Stimulated activated naive CD8-positive, alpha-beta T cell treated with anti-CD3 and anti-CD28 coated beads, Interleukin-15, Interleukin-2, amounts not matched to agents 100 ng/mL and 50 ng/mL, for 24 hours (primary cell): ENCODE measurements at regions not wholly inside any gene's neighbourhood (a gene's known extent, or its start where the extent isn't known, plus 50 kb on each side); places are given as distances from the start of the nearest gene placed in this dataset.

Experiments used
- H3K27ac Mint-ChIP-seq: one replicate; pipeline ENCODE4 v1.8.0; 2021; ENCODE audit warnings: mild to moderate bottlenecking, mixed read lengths
- H3K27me3 Mint-ChIP-seq: one replicate; pipeline ENCODE4 v1.8.0; 2021; ENCODE audit warnings: mixed read lengths
- H3K36me3 Mint-ChIP-seq: one replicate; pipeline ENCODE4 v1.8.0; 2021; ENCODE audit warnings: low read depth, mixed read lengths
- H3K4me1 Mint-ChIP-seq: one replicate; pipeline ENCODE4 v1.8.0; 2021; ENCODE audit warnings: low read depth, mixed read lengths
- H3K4me3 Mint-ChIP-seq: one replicate; pipeline ENCODE4 v1.8.0; 2021; ENCODE audit warnings: mild to moderate bottlenecking, mixed read lengths
- H3K9me3 Mint-ChIP-seq: one replicate; pipeline ENCODE4 v1.8.0; 2021; ENCODE audit warnings: mixed read lengths

DNA sequence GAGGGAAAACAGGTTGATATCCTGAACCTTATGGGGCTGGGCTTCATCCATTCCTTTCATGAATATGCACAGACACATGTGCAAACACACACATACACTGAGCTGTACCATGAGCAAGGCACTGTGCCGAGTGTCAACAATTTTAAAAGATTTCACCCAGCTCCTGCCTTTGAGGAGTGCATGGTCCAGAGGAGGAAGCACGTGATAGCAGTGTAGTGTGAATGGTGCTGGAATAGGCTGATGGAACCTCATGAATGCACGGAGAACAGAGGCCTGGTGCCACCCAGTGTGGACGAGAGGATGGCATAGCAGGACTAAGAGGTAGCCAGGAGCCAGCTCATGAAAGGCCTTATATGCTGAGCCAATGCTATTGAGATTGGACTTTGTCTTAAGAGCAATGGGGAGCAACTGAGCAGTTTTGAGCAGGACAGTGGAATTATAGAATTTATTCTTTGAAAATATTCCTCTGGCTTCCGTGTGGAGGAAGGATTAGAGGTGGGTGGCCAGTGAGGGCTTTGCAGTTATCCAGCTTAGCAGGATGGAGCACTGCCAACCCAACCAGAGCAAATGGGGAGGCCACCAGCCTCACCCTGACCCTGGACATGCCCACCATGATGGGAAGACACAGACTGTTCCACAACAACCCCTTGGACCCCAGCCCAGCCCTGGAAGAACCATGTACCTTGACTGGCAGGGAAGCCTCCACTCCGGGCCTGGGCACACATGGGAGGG lies 84.4 kb downstream of the UNC5CL start:
- no peak overlapping the region for H3K27ac Mint-ChIP-seq
- no peaks in the 10 kb centered on the region for H3K36me3 Mint-ChIP-seq
- H3K4me1 Mint-ChIP-seq: no peaks in the 10 kb centered on the region
- peaks cover 12% of the 10 kb centered on the region for H3K27me3 Mint-ChIP-seq
- no peaks in the 10 kb centered on the region for H3K9me3 Mint-ChIP-seq
- H3K4me3 Mint-ChIP-seq: no peak overlapping the region

DNA sequence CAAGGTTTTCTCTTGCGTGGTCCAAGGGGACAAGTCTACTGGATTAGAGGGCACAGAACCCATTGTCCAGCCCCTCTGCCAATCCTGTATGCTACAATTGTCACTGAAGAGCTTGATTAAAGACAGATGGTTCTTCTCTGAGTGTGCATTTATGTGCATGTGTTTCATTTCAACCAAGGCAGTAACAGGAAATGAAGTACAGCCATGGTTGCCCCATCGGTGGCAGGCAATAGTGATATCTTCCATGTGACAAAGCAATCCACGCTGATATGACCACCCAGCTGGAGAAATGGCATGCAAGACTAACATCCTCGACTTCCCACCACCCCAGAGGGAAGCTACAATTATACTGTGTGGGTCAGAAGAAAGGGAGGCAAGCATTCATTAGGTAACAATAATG lies 85.5 kb downstream of the UNC5CL start:
- Mint-ChIP-seq H3K4me1 (no peaks in the 10 kb centered on the region), H3K9me3 (no peaks in the 10 kb centered on the region), H3K27me3 (peaks cover 15% of the 10 kb centered on the region), H3K36me3 (no peaks in the 10 kb centered on the region), H3K4me3 (no peak overlapping the region), H3K27ac (no peak overlapping the region)

DNA sequence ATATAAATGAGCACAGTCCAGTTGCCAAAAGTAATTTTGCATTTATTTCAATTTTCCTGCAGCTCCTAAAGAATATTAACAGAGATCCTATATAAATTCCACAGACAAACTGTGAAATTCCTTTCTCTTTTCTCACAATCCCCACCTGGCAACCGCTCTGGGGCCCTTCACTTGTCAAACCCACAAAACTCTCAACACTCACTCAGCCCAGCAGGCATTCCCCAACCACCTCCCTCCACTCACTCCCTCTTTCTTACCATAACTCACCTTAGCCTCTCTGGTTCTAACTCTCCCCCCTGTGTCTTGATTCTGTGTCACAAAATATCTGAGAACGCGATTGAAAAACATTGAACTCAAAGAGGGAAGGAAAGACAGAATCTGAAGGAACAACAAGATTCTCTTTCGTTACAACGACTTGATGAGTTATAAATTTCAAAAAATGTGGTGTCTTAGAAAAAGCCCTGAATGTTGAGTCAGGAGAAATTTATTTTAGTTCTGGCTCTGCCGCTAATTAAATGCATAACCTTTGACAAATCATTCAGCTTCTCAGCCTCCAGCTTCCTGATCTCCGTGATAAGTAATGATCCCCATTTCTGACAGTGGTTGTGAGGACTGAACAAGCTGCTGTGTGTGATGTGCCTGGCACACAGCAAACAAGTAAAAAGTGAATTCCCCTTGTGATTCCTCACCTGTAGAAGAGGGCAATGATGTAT lies 87.9 kb downstream of the UNC5CL start:
- no peaks in the 10 kb centered on the region for H3K9me3 Mint-ChIP-seq
- no peaks in the 10 kb centered on the region for H3K36me3 Mint-ChIP-seq
- no peak overlapping the region for H3K4me3 Mint-ChIP-seq
- H3K27me3 Mint-ChIP-seq: peaks cover 15% of the 10 kb centered on the region
- no peaks in the 10 kb centered on the region for H3K4me1 Mint-ChIP-seq
- H3K27ac Mint-ChIP-seq: no peak overlapping the region

DNA sequence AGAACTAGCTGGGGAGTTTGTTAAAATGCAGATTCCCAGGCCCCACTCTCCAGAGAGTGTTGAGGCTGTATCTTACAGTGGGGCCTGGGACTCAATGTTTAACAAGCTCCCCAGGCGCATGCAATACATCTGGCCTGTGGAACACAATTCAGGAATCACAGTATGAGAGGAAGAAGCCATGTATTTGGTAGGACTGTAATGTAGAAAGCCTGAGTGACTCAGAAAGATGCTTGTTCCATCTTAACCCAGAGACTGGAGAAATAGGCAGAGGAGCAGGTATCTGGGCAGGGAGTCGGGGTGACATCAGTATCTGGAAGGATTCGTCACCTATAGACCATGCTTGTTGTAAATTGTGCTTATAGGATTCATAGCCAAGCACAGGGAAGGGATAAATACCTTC lies 90.5 kb downstream of the UNC5CL start:
- peaks cover 15% of the 10 kb centered on the region for H3K27me3 Mint-ChIP-seq
- no peaks in the 10 kb centered on the region for H3K36me3 Mint-ChIP-seq
- no peak overlapping the region for H3K27ac Mint-ChIP-seq
- H3K4me1 Mint-ChIP-seq: no peaks in the 10 kb centered on the region
- no peak overlapping the region for H3K4me3 Mint-ChIP-seq
- no peaks in the 10 kb centered on the region for H3K9me3 Mint-ChIP-seq

- Mint-ChIP-seq H3K4me1 (no peaks in the 10 kb centered on the region), H3K9me3 (no peaks in the 10 kb centered on the region), H3K27ac (no peak overlapping the region)
Measured at GRCh38 chr6:40947876-40948526, 91.0 kb downstream of the UNC5CL start.

GRCh38 chr6:40946738-40947301 lies 92.2 kb downstream of the UNC5CL start:
- Mint-ChIP-seq H3K36me3 (no peaks in the 10 kb centered on the region), H3K4me3 (no peak overlapping the region), H3K9me3 (no peaks in the 10 kb centered on the region), H3K27me3 (peaks cover 21% of the 10 kb centered on the region), H3K4me1 (no peaks in the 10 kb centered on the region), H3K27ac (no peak overlapping the region)

More at GRCh38 chr6:40947876-40948526, 91.0 kb downstream of the UNC5CL start:
- Mint-ChIP-seq H3K4me3 (no peak overlapping the region), H3K27me3 (peaks cover 15% of the 10 kb centered on the region), H3K36me3 (no peaks in the 10 kb centered on the region)

GRCh38 chr6:40937491-40937890 lies 101.5 kb downstream of the UNC5CL start:
- H3K4me3 Mint-ChIP-seq: no peak overlapping the region
- no peaks in the 10 kb centered on the region for H3K36me3 Mint-ChIP-seq
- H3K9me3 Mint-ChIP-seq: no peaks in the 10 kb centered on the region
- H3K27ac Mint-ChIP-seq: no peak overlapping the region
- no peaks in the 10 kb centered on the region for H3K4me1 Mint-ChIP-seq
- peaks cover 21% of the 10 kb centered on the region for H3K27me3 Mint-ChIP-seq

DNA sequence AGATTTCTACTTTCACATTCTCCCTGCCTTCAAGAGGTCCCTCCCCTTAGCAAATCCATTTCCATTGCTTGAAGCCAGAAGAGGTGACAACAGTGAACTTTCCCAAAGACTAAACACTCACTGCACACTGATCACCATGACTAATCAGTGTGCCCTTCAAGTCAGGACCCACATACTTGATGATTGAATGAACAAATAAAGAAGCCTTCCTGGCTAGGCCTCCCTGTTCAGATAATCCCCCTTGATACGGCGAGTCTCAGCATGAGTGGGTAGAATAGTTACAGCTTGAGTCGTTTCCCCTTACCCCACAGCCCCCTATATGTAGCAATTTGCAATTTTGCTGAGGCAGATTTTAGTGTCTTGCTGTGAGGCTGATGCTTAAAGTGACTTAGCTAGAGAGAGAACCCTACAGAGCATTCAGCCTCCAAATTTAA lies 102.2 kb downstream of the UNC5CL start:
- no peaks in the 10 kb centered on the region for H3K36me3 Mint-ChIP-seq

DNA sequence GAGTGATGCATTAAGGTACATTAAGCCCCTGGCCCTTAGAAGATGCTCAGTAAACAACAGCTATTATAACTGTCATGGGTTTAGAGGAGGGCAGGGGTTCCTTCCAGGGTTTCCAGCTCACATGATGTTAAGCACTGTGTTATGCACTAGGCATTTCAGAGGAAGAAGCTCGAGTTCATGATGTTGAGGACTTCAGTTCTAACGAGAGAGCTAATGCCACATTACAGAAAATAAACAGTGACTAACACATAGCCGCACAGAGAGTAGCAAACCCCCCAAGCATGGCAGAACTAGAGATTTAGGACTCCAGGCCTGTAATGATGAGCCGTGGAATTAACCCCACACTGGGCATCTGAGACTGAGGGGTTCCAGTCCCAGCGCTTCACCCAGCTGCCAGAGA lies 105.2 kb downstream of the UNC5CL start:
- Mint-ChIP-seq H3K4me1 (no peaks in the 10 kb centered on the region), H3K4me3 (no peak overlapping the region), H3K36me3 (no peaks in the 10 kb centered on the region), H3K9me3 (no peaks in the 10 kb centered on the region), H3K27me3 (peaks cover 10% of the 10 kb centered on the region), H3K27ac (no peak overlapping the region)

More for the DNA sequence above, 102.2 kb downstream of the UNC5CL start:
- H3K9me3 Mint-ChIP-seq: no peaks in the 10 kb centered on the region
- H3K27me3 Mint-ChIP-seq: peaks cover 18% of the 10 kb centered on the region
- H3K4me1 Mint-ChIP-seq: no peaks in the 10 kb centered on the region
- H3K27ac Mint-ChIP-seq: no peak overlapping the region
- H3K4me3 Mint-ChIP-seq: no peak overlapping the region

GRCh38 chr6:40932953-40933352 lies 106.1 kb downstream of the UNC5CL start:
- no peak overlapping the region for H3K27ac Mint-ChIP-seq
- H3K27me3 Mint-ChIP-seq: peaks cover 8% of the 10 kb centered on the region
- no peak overlapping the region for H3K4me3 Mint-ChIP-seq
- H3K36me3 Mint-ChIP-seq: no peaks in the 10 kb centered on the region
- no peaks in the 10 kb centered on the region for H3K4me1 Mint-ChIP-seq
- H3K9me3 Mint-ChIP-seq: no peaks in the 10 kb centered on the region

GRCh38 chr6:40932366-40932765 lies 106.7 kb downstream of the UNC5CL start:
- peaks cover 8% of the 10 kb centered on the region for H3K27me3 Mint-ChIP-seq
- H3K4me3 Mint-ChIP-seq: no peak overlapping the region
- H3K27ac Mint-ChIP-seq: no peak overlapping the region
- no peaks in the 10 kb centered on the region for H3K4me1 Mint-ChIP-seq
- no peaks in the 10 kb centered on the region for H3K9me3 Mint-ChIP-seq
- H3K36me3 Mint-ChIP-seq: no peaks in the 10 kb centered on the region

DNA sequence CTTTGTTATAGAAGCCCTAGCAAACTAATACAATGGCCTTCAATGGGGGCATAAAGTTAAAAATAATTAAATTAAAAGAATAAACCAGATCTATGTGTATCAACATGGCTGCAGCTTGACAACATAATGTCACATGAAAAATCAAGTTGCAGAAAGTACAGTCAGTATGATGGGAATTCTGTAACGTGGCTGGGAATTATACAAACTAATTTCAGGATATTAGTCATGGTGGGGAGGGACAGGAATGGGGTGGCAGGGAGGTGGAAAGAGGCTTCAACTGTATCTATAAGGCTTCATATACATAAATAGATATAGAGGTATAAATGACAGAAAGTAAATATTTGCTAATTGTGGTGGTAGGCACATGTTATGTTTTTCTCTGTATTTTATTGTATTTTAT lies 107.1 kb downstream of the UNC5CL start:
- Mint-ChIP-seq H3K4me1 (no peaks in the 10 kb centered on the region), H3K27ac (no peak overlapping the region), H3K4me3 (no peak overlapping the region), H3K36me3 (no peaks in the 10 kb centered on the region), H3K9me3 (no peaks in the 10 kb centered on the region), H3K27me3 (peaks cover 8% of the 10 kb centered on the region)

DNA sequence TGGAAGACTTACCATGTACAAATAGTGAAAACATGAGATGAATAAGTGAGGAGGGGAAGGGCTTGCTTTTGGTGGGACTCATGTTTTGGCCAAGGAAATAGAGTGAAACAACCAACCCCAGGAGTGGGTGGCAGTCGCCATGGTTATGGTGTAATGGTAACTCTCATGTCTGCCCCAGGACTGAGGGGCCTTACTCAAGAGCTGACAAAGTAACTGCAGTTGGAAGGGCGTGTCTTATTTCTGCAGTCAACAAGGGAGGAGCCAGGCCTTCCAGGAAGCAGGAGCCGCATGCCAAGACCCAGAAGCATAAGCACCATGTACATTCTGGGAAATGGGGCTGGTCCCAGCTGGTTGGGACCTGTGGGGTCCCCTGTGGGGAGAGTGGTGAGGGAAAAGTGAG lies 108.5 kb downstream of the UNC5CL start:
- no peaks in the 10 kb centered on the region for H3K36me3 Mint-ChIP-seq
- H3K27me3 Mint-ChIP-seq: peaks cover 4% of the 10 kb centered on the region
- no peak overlapping the region for H3K27ac Mint-ChIP-seq
- no peak overlapping the region for H3K4me3 Mint-ChIP-seq
- H3K9me3 Mint-ChIP-seq: no peaks in the 10 kb centered on the region
- H3K4me1 Mint-ChIP-seq: no peaks in the 10 kb centered on the region

DNA sequence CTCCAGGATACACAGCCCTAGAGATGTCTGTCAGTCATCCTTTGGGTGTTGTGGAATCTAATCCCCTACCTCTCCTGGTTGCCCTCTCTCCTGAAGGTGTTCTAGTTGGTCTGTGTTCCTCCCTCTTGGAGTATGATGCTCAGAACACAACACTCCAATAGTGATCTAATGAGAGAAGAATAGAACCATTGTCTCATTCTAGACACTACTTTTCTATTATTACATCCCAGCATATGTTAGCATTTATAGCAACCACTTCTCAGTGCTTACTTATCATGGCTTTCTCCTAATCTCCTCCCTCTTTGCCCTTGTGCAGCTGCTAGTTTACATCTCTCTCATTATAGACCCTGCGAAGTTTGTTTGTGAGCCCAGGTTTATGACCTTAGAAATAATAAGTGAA lies 109.0 kb downstream of the UNC5CL start:
- Mint-ChIP-seq H3K9me3 (no peaks in the 10 kb centered on the region), H3K4me3 (no peak overlapping the region), H3K27ac (no peak overlapping the region), H3K4me1 (no peaks in the 10 kb centered on the region), H3K27me3 (peaks cover 4% of the 10 kb centered on the region), H3K36me3 (no peaks in the 10 kb centered on the region)

- Mint-ChIP-seq H3K4me3 (no peak overlapping the region), H3K4me1 (no peaks in the 10 kb centered on the region), H3K27ac (no peak overlapping the region), H3K27me3 (no peaks in the 10 kb centered on the region), H3K36me3 (no peaks in the 10 kb centered on the region), H3K9me3 (no peaks in the 10 kb centered on the region)
Measured at GRCh38 chr6:40929176-40929575, 109.8 kb downstream of the UNC5CL start.
